PC-9 (cell line): ENCODE measurements at regions not wholly inside any gene's neighbourhood (a gene's known extent, or its start where the extent isn't known, plus 50 kb on each side); places are given as distances from the start of the nearest gene placed in this dataset.

ENCODE experiments used
- BruUV-seq: library from RNA; stranded (reverse); fragments of 400-500 nt; replicated peaks from 2 replicates; lab custom pipeline; 2021; lab: Mats Ljungman, UMichigan
- CTCF ChIA-PET: fragments of 300-600 bp; sonication (Branson Sonifier 250); formaldehyde crosslinking; loops from one replicate; lab custom pipeline; 2022; ENCODE audit warnings: antibody characterized with exemption; lab: Charles Lee
- POLR2A ChIA-PET: fragments of 300-600 bp; sonication (Branson Sonifier 250); formaldehyde crosslinking; loops from one replicate; lab custom pipeline; 2022; ENCODE audit warnings: antibody characterized with exemption; ENCODE audit not compliant: unreplicated experiment; lab: Charles Lee
- DNase-seq, 2 experiments: peaks; one replicate each; pipeline versions ENCODE4 v3.0.0 to v3.0.0-alpha.2; 2015 to 2022; ENCODE audit warnings: mixed read lengths in 1 of 2
- H2AFZ ChIP-seq: fragments of 200-600 bp; sonication (generic); 2 replicates; pipeline ENCODE4 v1.8.1; 2017; ENCODE audit warnings: antibody characterized with exemption
- H3F3A ChIP-seq: fragments of 200-600 bp; sonication (generic); 2 replicates; pipeline ENCODE4 v1.8.1; 2017; ENCODE audit warnings: antibody characterized with exemption, mild to moderate bottlenecking, low read depth; ENCODE audit not compliant: insufficient read depth
- H3K27ac ChIP-seq: fragments of 200-600 bp; sonication (generic); 2 replicates; pipeline ENCODE4 v1.6.1; 2016; ENCODE audit warnings: mixed run types
- H3K27me3 ChIP-seq: fragments of 200-600 bp; sonication (generic); 2 replicates; pipeline ENCODE4 v1.6.1; 2016; ENCODE audit warnings: low read depth, mixed run types; ENCODE audit not compliant: insufficient read depth
- H3K36me3 ChIP-seq: fragments of 200-600 bp; sonication (generic); 2 replicates; pipeline ENCODE4 v1.6.1; 2016; ENCODE audit warnings: low read depth, mixed run types
- H3K4me1 ChIP-seq: fragments of 200-600 bp; sonication (generic); replicated peaks from 2 replicates; pipeline ENCODE4 v1.6.1; 2016; ENCODE audit warnings: mixed run types; ENCODE audit not compliant: insufficient read depth
- H3K4me2 ChIP-seq: fragments of 200-600 bp; sonication (generic); 2 replicates; pipeline ENCODE4 v1.6.1; 2017; ENCODE audit warnings: mixed run types
- H3K4me3 ChIP-seq: fragments of 200-600 bp; sonication (generic); 2 replicates; pipeline ENCODE4 v1.6.1; 2016; ENCODE audit warnings: mixed run types
- H3K79me2 ChIP-seq: fragments of 200-600 bp; sonication (generic); 2 replicates; pipeline ENCODE4 v1.6.1; 2017; ENCODE audit warnings: low read depth, mixed run types
- H3K9me2 ChIP-seq: fragments of 200-600 bp; sonication (generic); 2 replicates; pipeline ENCODE4 v1.8.1; 2017; ENCODE audit warnings: mild to moderate bottlenecking; ENCODE audit not compliant: insufficient read depth
- H3K9me3 ChIP-seq: fragments of 200-600 bp; sonication (generic); 2 replicates; pipeline ENCODE4 v1.8.1; 2016; ENCODE audit warnings: low read depth; ENCODE audit not compliant: insufficient read depth
- H4K20me1 ChIP-seq: fragments of 200-600 bp; sonication (generic); 2 replicates; pipeline ENCODE4 v1.8.1; 2017; ENCODE audit not compliant: insufficient read depth
- CTCF ChIP-seq: fragments of 200-600 bp; sonication (generic); conservative IDR thresholded peaks from 2 replicates; pipeline ENCODE4 v1.6.1; 2017; ENCODE audit warnings: mixed run types, antibody characterized with exemption, mild to moderate bottlenecking, moderate library complexity
- EZH2 ChIP-seq: fragments of 200-600 bp; sonication (generic); IDR thresholded peaks from 2 replicates; pipeline ENCODE4 v1.8.0; 2017; ENCODE audit warnings: antibody characterized with exemption, low read depth
- intact Hi-C: fragments of 100-400 bp; cut with micrococcal nuclease; formaldehyde crosslinking; loops from one replicate; pipeline ENCODE4 v1.10.0; 2022; ENCODE audit not compliant: unreplicated experiment

- no peak for DNase-seq
- no peak overlapping the region for H3K4me3 ChIP-seq
- H3K4me1 ChIP-seq, result no peaks in the 10 kb centered on the region
- no peaks in the 10 kb centered on the region for H3K36me3 ChIP-seq
- H3K9me2 ChIP-seq, result no peaks in the 10 kb centered on the region
- H3F3A ChIP-seq, result no peaks in the 10 kb centered on the region
- H3K27ac ChIP-seq, result no peak overlapping the region
- H3K27me3 ChIP-seq, result no peaks in the 10 kb centered on the region
- TF ChIP-seq EZH2, result no peak
- TF ChIP-seq CTCF, result no peak
- no peak overlapping the region for H2AFZ ChIP-seq
- H3K4me2 ChIP-seq, result no peak overlapping the region
- H3K79me2 ChIP-seq, result no peaks in the 10 kb centered on the region
- no peaks in the 10 kb centered on the region for H3K9me3 ChIP-seq
- ChIA-PET POLR2A (no interaction called here), CTCF (no interaction called here)
- no peaks in the 10 kb centered on the region for H4K20me1 ChIP-seq
- no TSS peak for BruUV-seq
- intact Hi-C loops, result no loop called here
Measured at GRCh38 chr15:46456456-46456855, 821.6 kb downstream of the SQOR start.

GRCh38 chr15:46460431-46461094 is 825.7 kb downstream of the SQOR start:
- no peak overlapping the region for H2AFZ ChIP-seq
- no peak for DNase-seq
- no peaks in the 10 kb centered on the region for H3K79me2 ChIP-seq
- H3K27ac ChIP-seq, result no peak overlapping the region
- no peak overlapping the region for H3K4me2 ChIP-seq
- no peaks in the 10 kb centered on the region for H3F3A ChIP-seq
- no peaks in the 10 kb centered on the region for H3K9me3 ChIP-seq
- no peaks in the 10 kb centered on the region for H3K36me3 ChIP-seq
- H3K9me2 ChIP-seq, result no peaks in the 10 kb centered on the region
- intact Hi-C loops, result no loop called here
- H3K27me3 ChIP-seq, result no peaks in the 10 kb centered on the region
- no peak for TF ChIP-seq EZH2
- no peak for TF ChIP-seq CTCF
- ChIA-PET POLR2A (interaction anchor here (0.6 kb wide), 1 partner anchor 299 kb away, joined by 10 read pairs; no protein-coding TSS in a partner anchor), CTCF (no interaction called here)
- H3K4me3 ChIP-seq, result no peak overlapping the region
- no TSS peak for BruUV-seq
- H3K4me1 ChIP-seq, result no peaks in the 10 kb centered on the region
- no peaks in the 10 kb centered on the region for H4K20me1 ChIP-seq

- Histone ChIP-seq H3K27me3 (no peaks in the 10 kb centered on the region), H3K27ac (no peak overlapping the region), H3K9me3 (no peaks in the 10 kb centered on the region), H4K20me1 (no peaks in the 10 kb centered on the region), H3K4me1 (no peaks in the 10 kb centered on the region), H3K4me3 (no peak overlapping the region), H3K79me2 (no peaks in the 10 kb centered on the region), H3F3A (no peaks in the 10 kb centered on the region), H2AFZ (no peak overlapping the region), H3K9me2 (no peaks in the 10 kb centered on the region), H3K36me3 (no peaks in the 10 kb centered on the region), H3K4me2 (no peak overlapping the region)
- CTCF ChIA-PET, result no interaction called here
- no peak for DNase-seq
- TF ChIP-seq CTCF (no peak), EZH2 (no peak)
- POLR2A ChIA-PET, result no interaction called here
- intact Hi-C loops, result no loop called here
- no TSS peak for BruUV-seq
Measured at GRCh38 chr15:46461416-46461815, 826.6 kb downstream of the SQOR start.
